Nephron (organoid): ENCODE measurements at regions not wholly inside any gene's neighbourhood (a gene's known extent, or its start where the extent isn't known, plus 50 kb on each side); places are given as distances from the start of the nearest gene placed in this dataset.

Source experiments
- H3K27ac Mint-ChIP-seq, 3 experiments: 2 replicates each; pipeline ENCODE4 v1.8.0; 2020; ENCODE audit warnings: mixed read lengths in 3 of 3, mild to moderate bottlenecking in 2 of 3, moderate library complexity in 1 of 3
- H3K27me3 Mint-ChIP-seq: 2 replicates; pipeline ENCODE4 v1.8.0; 2021; ENCODE audit warnings: low read depth, mild to moderate bottlenecking, moderate library complexity, mixed read lengths
- H3K36me3 Mint-ChIP-seq: 2 replicates; pipeline ENCODE4 v1.8.0; 2020; ENCODE audit warnings: low read depth, mixed read lengths
- H3K4me1 Mint-ChIP-seq: 2 replicates; pipeline ENCODE4 v1.8.0; 2020; ENCODE audit warnings: mixed read lengths
- H3K4me3 Mint-ChIP-seq, 3 experiments: 2 replicates each; pipeline ENCODE4 v1.8.0; 2020; ENCODE audit warnings: mild to moderate bottlenecking in 3 of 3, mixed read lengths in 3 of 3, moderate library complexity in 2 of 3
- H3K9me3 Mint-ChIP-seq: 2 replicates; pipeline ENCODE4 v1.8.0; 2020; ENCODE audit warnings: mixed read lengths
- CTCF ChIP-seq, 3 experiments: fragments of 200-600 bp; sonication (generic); IDR thresholded peaks; one replicate each; pipeline ENCODE4 v1.5.0; 2021; ENCODE audit warnings: antibody characterized with exemption in 3 of 3; ENCODE audit not compliant: unreplicated experiment in 3 of 3

- H3K4me1 Mint-ChIP-seq = no peaks in the 10 kb centered on the region
- no peak for TF ChIP-seq CTCF (IDR thresholded peaks at IDR 0.05; ENCODE audit: unreplicated experiment in 3 of 3)
- H3K27ac Mint-ChIP-seq = no peak overlapping the region
- H3K27me3 Mint-ChIP-seq = peaks cover 10% of the 10 kb centered on the region
- no peaks in the 10 kb centered on the region for H3K36me3 Mint-ChIP-seq
- H3K9me3 Mint-ChIP-seq = peaks cover 2% of the 10 kb centered on the region
- no peak overlapping the region for H3K4me3 Mint-ChIP-seq
Observed at GRCh38 chr2:11941201-11942177, 195.1 kb downstream of the LPIN1 start.

GRCh38 chr2:11942178-11942569 lies 195.7 kb downstream of the LPIN1 start:
- Mint-ChIP-seq H3K27me3 (peaks cover 10% of the 10 kb centered on the region), H3K9me3 (peaks cover 2% of the 10 kb centered on the region), H3K36me3 (no peaks in the 10 kb centered on the region), H3K4me1 (no peaks in the 10 kb centered on the region), H3K4me3 (no peak overlapping the region), H3K27ac (no peak overlapping the region)
- TF ChIP-seq CTCF (IDR thresholded peaks at IDR 0.05; ENCODE audit: unreplicated experiment in 3 of 3) = no peak

- H3K27ac Mint-ChIP-seq = no peak overlapping the region
- H3K27me3 Mint-ChIP-seq = peaks cover 6% of the 10 kb centered on the region
- H3K9me3 Mint-ChIP-seq = peaks cover 2% of the 10 kb centered on the region
Observed at GRCh38 chr2:11944311-11944710, 197.9 kb downstream of the LPIN1 start.

GRCh38 chr2:11945139-11946126 lies 199.0 kb downstream of the LPIN1 start:
- no peak overlapping the region for H3K4me3 Mint-ChIP-seq
- H3K36me3 Mint-ChIP-seq = no peaks in the 10 kb centered on the region
- peaks cover 6% of the 10 kb centered on the region for H3K27me3 Mint-ChIP-seq
- no peak overlapping the region for H3K27ac Mint-ChIP-seq
- no peaks in the 10 kb centered on the region for H3K4me1 Mint-ChIP-seq
- TF ChIP-seq CTCF (IDR thresholded peaks at IDR 0.05; ENCODE audit: unreplicated experiment in 3 of 3) = no peak
- H3K9me3 Mint-ChIP-seq = peaks cover 2% of the 10 kb centered on the region

More at GRCh38 chr2:11944311-11944710, 197.9 kb downstream of the LPIN1 start:
- Mint-ChIP-seq H3K4me3 (no peak overlapping the region), H3K36me3 (no peaks in the 10 kb centered on the region), H3K4me1 (no peaks in the 10 kb centered on the region)
- TF ChIP-seq CTCF (IDR thresholded peaks at IDR 0.05; ENCODE audit: unreplicated experiment in 3 of 3) = no peak

GRCh38 chr2:11947956-11948355 lies 201.5 kb downstream of the LPIN1 start:
- no peak for TF ChIP-seq CTCF (IDR thresholded peaks at IDR 0.05; ENCODE audit: unreplicated experiment in 3 of 3)
- peaks cover 2% of the 10 kb centered on the region for H3K9me3 Mint-ChIP-seq
- H3K27ac Mint-ChIP-seq = no peak overlapping the region

More at GRCh38 chr2:11947956-11948355, 201.5 kb downstream of the LPIN1 start:
- no peaks in the 10 kb centered on the region for H3K36me3 Mint-ChIP-seq
- H3K4me1 Mint-ChIP-seq = no peaks in the 10 kb centered on the region
- H3K27me3 Mint-ChIP-seq = peaks cover 6% of the 10 kb centered on the region
- H3K4me3 Mint-ChIP-seq = no peak overlapping the region
